H1 (cell line): ENCODE measurements at regions not wholly inside any gene's neighbourhood (a gene's known extent, or its start where the extent isn't known, plus 50 kb on each side); places are given as distances from the start of the nearest gene placed in this dataset.

Source experiments
- ATF2 ChIP-seq: IDR thresholded peaks from 2 replicates; pipeline ENCODE4 v1.6.1; 2012; ENCODE audit warnings: low read length, inconsistent platforms
- CTCF ChIP-seq, 3 experiments: IDR thresholded peaks; 1 replicate in 2 of 3; 2 replicates in 1 of 3; pipeline versions ENCODE4 v1.5.1 to v1.6.1; 2011; ENCODE audit warnings: low read length in 3 of 3, mild to moderate bottlenecking in 3 of 3, inconsistent platforms in 2 of 3, low read depth in 1 of 3, moderate library complexity in 1 of 3; ENCODE audit not compliant: insufficient read depth in 1 of 3; ENCODE audit errors: control extremely low read depth in 1 of 3
- EP300 ChIP-seq, 2 experiments: IDR thresholded peaks; 1 replicate in 1 of 2; 2 replicates in 1 of 2; pipeline ENCODE4 v1.6.1; 2011 to 2012; ENCODE audit warnings: low read depth in 2 of 2, low read length in 2 of 2, mild to moderate bottlenecking in 2 of 2, borderline replicate concordance in 1 of 2, inconsistent platforms in 1 of 2, moderate library complexity in 1 of 2
- FOSL1 ChIP-seq: IDR thresholded peaks from 2 replicates; pipeline ENCODE4 v1.6.1; 2011; ENCODE audit warnings: mild to moderate bottlenecking, low read depth, low read length, moderate library complexity; ENCODE audit not compliant: insufficient read depth
- MAX ChIP-seq: IDR thresholded peaks from 2 replicates; pipeline ENCODE4 v1.6.1; 2012; ENCODE audit warnings: inconsistent platforms
- NANOG ChIP-seq: IDR thresholded peaks from 2 replicates; pipeline ENCODE4 v1.6.1; 2011; ENCODE audit warnings: low read length, low read depth, mild to moderate bottlenecking, inconsistent platforms; ENCODE audit not compliant: insufficient read depth, poor library complexity, severe bottlenecking
- POLR2A ChIP-seq, 2 experiments: IDR thresholded peaks; 1 replicate in 1 of 2; 2 replicates in 1 of 2; pipeline ENCODE4 v1.6.1; 2011; ENCODE audit warnings: low read depth in 2 of 2, low read length in 2 of 2, mild to moderate bottlenecking in 2 of 2; ENCODE audit errors: control extremely low read depth in 1 of 2
- POLR2AphosphoS5 ChIP-seq: IDR thresholded peaks from 2 replicates; pipeline ENCODE4 v1.6.1; 2011; ENCODE audit warnings: low read depth, low read length
- RAD21 ChIP-seq, 2 experiments: IDR thresholded peaks in 1 of 2; conservative IDR thresholded peaks in 1 of 2; 2 replicates each; pipeline ENCODE4 v1.6.1; 2011; ENCODE audit warnings: low read depth in 2 of 2, low read length in 2 of 2, improper control_type of control experiment in 1 of 2, inconsistent platforms in 1 of 2, mild to moderate bottlenecking in 1 of 2, moderate library complexity in 1 of 2
- SIN3A ChIP-seq, 2 experiments: IDR thresholded peaks in 1 of 2; conservative IDR thresholded peaks in 1 of 2; 2 replicates each; pipeline ENCODE4 v1.6.1; 2011 to 2012; ENCODE audit warnings: low read length in 2 of 2, improper control_type of control experiment in 1 of 2, low read depth in 1 of 2, mild to moderate bottlenecking in 1 of 2
- SP1 ChIP-seq: IDR thresholded peaks from 2 replicates; pipeline ENCODE4 v1.6.1; 2011; ENCODE audit warnings: low read depth, low read length
- TBP ChIP-seq: IDR thresholded peaks from 2 replicates; pipeline ENCODE4 v1.6.1; 2011; ENCODE audit warnings: low read depth, low read length, improper control_type of control experiment
- YY1 ChIP-seq: IDR thresholded peaks from 2 replicates; pipeline ENCODE4 v1.6.1; 2011; ENCODE audit warnings: low read depth, mild to moderate bottlenecking, low read length
- TF ChIP-seq, protein P1 (sequence below): IDR thresholded peaks from 2 replicates; pipeline ENCODE4 v1.6.1; 2011; ENCODE audit warnings: low read length, improper control_type of control experiment

DNA sequence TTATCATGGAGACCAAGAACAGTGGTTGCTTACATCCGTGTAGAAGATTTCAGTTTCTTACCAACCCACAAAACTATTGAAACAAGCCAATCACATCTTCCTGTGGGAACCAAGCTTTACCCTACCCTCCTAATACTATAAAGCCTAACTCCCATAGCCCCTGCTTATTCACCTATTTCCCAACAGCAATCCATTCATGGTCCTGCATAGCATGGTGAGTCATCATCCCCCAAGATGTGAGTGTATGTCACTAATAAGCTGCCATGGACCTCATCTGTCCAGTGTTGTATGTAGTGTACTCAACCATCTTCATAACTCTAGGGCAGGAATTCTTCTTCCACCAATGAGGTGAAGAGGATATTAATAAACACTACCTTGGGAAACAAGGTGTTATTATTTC is 1620.4 kb upstream of the FLRT2 start:
- TF ChIP-seq POLR2A (IDR thresholded peaks at IDR 0.05; ENCODE audit: control extremely low read depth in 1 of 2, low read depth in 2 of 2, low read length in 2 of 2) (no peak), CTCF (IDR thresholded peaks at IDR 0.05; ENCODE audit: control extremely low read depth in 1 of 3, insufficient read depth in 1 of 3, low read depth in 1 of 3, low read length in 3 of 3) (no peak), POLR2AphosphoS5 (no peak), ATF2 (no peak), SIN3A (conservative IDR thresholded peaks at IDR 0.05 in 1 of 2, IDR thresholded peaks at IDR 0.05 in 1 of 2; ENCODE audit: low read depth in 1 of 2, low read length in 2 of 2) (no peak), MAX (no peak), EP300 (IDR thresholded peaks at IDR 0.05; ENCODE audit: borderline replicate concordance in 1 of 2, low read depth in 2 of 2, low read length in 2 of 2) (no peak), FOSL1 (no peak), YY1 (no peak), RAD21 (IDR thresholded peaks at IDR 0.05 in 1 of 2, conservative IDR thresholded peaks at IDR 0.05 in 1 of 2; ENCODE audit: low read depth in 2 of 2, low read length in 2 of 2) (no peak), SP1 (no peak), NANOG (no peak), TBP (no peak)
- TF ChIP-seq, protein P1, sequence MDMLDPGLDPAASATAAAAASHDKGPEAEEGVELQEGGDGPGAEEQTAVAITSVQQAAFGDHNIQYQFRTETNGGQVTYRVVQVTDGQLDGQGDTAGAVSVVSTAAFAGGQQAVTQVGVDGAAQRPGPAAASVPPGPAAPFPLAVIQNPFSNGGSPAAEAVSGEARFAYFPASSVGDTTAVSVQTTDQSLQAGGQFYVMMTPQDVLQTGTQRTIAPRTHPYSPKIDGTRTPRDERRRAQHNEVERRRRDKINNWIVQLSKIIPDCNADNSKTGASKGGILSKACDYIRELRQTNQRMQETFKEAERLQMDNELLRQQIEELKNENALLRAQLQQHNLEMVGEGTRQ, result no peak
